ENCODE measurements at regions not wholly inside any gene's neighbourhood (a gene's known extent, or its start where the extent isn't known, plus 50 kb on each side); places are given as distances from the start of the nearest gene placed in this dataset.

DNA sequence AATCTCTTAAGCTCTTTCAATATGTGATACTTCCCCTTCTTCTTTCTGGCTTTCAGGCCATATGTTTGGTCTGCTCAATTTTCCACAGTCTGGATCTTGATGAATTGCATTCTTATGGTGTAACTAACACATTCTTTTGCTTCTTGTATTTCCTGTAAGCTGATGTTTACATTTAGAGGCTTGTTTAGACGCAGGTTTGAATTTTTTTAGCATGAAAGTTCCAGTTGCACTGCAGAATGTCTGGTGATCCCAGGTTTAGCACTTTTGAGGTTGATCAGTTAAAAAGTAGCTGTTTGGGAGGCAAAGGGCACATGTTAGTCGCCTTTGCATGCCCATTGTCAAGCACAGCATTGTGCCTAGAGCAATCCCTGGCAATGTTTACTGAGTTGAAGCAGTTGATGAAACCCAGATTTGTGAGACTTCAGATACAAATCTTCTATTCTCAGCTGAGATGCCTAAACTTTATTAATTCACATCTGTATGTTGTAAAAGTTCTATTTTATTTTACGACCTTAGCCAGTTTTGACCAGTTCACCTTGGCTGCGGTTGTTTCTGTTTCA, 59.6 kb upstream of the SPATA31C2 start:
- TF ChIP-seq, protein P1, sequence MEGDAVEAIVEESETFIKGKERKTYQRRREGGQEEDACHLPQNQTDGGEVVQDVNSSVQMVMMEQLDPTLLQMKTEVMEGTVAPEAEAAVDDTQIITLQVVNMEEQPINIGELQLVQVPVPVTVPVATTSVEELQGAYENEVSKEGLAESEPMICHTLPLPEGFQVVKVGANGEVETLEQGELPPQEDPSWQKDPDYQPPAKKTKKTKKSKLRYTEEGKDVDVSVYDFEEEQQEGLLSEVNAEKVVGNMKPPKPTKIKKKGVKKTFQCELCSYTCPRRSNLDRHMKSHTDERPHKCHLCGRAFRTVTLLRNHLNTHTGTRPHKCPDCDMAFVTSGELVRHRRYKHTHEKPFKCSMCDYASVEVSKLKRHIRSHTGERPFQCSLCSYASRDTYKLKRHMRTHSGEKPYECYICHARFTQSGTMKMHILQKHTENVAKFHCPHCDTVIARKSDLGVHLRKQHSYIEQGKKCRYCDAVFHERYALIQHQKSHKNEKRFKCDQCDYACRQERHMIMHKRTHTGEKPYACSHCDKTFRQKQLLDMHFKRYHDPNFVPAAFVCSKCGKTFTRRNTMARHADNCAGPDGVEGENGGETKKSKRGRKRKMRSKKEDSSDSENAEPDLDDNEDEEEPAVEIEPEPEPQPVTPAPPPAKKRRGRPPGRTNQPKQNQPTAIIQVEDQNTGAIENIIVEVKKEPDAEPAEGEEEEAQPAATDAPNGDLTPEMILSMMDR (IDR thresholded peaks at IDR 0.05): no peak
- TF ChIP-seq POLR2A (IDR thresholded peaks at IDR 0.05) (no peak), POLR2AphosphoS5 (IDR thresholded peaks at IDR 0.05; ENCODE audit: insufficient read depth in 1 of 2, low read depth in 1 of 2) (no peak)
